HG02759 (cell line): ENCODE measurements at regions not wholly inside any gene's neighbourhood (a gene's known extent, or its start where the extent isn't known, plus 50 kb on each side); places are given as distances from the start of the nearest gene placed in this dataset.
"Not testable (repeated sequence)": the region's sequence is repeated elsewhere in the genome, so short reads cannot be mapped to it uniquely, and the experiment has no call there.

Experiments used
- ATAC-seq: cut with Tn5 transposase; IDR thresholded peaks from one replicate; pipeline ENCODE4 v1.9.1; 2021; ENCODE audit warnings: mild to moderate bottlenecking, moderate library complexity; ENCODE audit not compliant: unreplicated experiment

DNA sequence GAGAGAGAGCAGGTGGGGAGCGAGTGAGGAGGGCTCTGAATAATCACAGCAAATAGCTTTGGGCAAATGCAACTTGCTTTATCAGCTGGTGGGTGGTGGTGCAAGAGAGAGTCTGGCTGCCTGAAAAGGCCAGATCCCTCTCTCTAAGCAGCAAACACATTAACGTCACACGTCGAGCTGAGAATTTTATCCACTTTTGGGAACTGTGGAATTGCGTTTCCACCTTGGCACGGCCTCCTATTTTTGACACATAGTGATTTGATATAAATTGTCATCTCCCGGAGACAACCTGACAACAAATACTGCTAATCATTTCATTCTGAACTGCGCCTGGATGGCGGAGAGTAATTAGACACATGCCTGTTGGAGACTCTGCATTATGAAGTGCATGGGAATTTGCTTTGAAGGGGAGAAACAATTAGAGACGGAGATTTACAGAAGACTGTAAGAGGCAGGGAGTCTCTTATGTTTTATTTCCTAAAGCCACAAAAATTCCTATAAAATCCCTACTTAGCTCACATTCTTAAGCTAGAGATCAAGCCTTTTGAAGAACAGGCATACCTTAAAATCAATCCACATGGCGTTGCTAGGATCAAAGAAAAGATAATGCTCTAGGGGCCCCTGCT, 634.1 kb downstream of the TDRD15 start:
- ATAC-seq: no peak

DNA sequence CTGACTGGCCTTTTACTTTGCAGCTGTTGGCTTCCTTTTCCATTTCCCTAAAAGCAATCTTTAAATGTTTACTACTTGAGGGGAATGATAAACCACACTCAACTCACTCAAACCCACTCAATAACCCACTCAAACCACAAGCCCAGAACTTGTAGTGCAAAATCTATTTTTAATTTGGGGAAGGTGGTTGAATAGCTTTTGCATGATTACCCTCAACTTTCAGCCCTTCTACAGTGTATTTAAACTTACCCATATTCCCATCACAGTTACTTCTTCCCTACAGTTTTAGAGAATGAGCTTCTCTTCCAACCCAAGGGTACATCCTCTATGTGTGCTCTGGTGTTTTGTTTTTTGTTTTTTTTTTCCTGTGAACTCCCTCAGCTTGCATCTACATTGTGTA, 636.1 kb downstream of the TDRD15 start:
- no peak for ATAC-seq

DNA sequence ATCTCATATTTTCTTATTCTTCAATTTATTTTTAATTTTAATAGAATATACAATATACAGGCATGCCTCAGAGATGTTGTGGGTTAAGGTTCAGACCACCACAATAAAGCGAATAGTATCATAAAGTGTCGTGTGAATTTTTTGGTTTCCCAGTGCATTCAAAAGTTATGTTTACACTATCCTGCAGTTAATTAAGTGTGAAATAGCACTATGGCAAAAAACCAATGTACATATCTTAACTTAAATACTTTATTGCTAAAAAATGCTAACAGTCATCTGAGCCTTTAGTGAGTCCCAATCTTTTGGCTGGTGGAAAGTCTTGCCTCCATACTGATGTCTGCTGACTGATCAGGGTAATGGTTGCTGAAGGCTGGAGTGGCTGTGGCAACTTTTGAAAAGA, 637.6 kb downstream of the TDRD15 start:
- no peak for ATAC-seq

DNA sequence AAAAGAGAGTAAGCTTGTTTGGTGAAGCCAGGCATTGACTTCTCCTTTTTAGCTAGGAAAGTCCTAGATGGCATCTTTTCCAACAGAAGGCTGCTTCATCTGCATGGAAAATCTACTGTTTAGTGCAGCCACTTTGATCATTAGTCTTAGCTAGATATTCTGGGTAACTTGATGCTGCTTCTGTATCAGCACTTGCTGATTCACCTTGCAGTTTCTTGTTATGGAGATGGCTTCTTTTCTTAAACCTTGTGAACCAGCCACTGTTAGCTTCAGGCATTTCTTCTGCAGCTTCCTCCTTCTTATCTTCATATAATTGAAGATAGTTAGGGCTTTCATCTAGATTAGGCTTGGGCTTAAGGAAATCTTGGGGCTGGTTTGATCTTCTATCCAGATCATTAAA, 639.7 kb downstream of the TDRD15 start:
- ATAC-seq: no peak

DNA sequence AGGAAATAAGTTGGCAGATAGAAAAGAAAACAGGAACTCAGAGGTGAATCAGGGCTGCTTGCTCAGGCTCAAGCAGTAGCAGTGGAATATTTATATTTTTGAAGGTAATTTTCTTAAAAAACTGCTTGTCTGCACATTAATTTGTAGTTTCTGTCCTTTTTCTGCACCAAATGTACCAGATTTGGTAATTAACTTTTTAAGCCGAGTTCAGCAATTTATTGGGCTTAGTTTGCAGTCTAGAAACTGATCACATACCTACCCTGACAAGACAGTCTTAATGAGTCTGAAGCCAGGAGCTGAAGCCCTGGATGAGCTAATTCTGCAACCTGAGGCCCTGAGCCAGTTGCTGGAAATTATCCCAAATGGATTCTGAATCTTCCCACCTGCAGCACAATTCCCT, 647.0 kb downstream of the TDRD15 start:
- no peak for ATAC-seq

DNA sequence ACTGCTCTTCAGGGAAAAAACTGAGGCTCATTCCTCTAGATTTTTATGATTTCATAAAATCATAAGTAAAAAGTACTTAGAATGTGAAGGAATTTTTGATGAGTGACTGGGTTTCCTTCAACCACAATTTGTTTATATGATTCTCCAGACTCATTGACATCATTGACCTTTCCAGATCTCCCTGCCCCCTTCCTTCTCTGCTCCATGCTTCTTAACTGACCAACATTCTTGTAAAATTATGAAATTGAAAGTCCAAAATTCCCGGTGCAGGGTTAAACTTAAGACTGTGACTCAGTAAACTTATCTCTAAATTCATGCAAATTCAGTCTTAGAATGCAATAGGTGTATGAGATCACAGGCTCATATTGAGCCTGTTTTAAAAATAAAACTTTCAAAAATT, 648.9 kb downstream of the TDRD15 start:
- ATAC-seq: no peak

DNA sequence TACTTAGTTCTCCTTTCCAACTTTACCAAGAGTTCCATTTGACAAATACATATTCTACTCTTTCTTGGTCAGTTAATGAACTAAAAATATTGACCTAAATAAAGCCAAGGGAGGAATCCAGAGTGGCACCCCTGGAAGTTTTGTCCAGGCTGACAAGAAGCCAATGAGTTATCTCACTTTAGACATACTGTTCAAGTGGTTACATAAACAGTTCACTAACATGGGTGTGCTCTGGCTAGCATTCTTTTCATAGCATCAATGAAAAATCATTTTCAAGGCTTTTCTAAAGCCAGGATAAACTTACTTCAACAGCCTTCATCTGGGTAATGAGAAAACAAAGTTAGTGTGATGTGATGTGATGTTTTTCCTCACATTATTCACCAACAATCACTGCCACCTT, 649.4 kb downstream of the TDRD15 start:
- no peak for ATAC-seq

DNA sequence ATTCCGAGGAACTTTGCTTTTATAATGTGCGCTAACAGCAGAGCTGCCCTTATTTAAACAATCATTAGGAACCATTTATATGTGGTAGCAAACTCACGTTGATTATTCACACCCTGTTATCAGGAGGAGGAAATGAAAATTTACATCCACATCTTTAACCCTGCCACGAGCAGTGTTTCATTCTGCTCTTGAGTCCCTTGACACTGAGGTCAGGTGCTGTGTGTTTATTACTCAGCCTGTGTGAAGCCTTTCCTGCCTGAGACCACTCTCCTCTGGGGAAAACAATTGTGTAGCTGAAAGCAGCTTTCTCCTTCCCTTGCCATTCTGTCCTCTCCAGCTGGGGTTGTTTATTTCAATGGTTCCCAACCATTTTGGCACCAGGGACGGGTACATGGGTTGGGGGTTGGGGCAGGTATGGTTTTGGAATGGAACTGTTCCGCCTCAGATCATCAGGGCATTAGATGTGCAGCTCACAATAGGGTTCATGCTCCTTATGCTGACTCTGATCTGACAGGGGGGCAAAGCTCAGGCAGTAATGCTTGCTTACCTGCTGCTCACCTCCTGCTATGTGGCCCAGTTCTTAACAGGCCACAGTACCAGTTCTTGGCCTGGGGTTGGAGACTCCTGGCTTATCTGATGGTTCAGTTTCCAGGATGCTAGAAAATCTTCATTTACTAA, 651.1 kb downstream of the TDRD15 start:
- ATAC-seq: no peak

DNA sequence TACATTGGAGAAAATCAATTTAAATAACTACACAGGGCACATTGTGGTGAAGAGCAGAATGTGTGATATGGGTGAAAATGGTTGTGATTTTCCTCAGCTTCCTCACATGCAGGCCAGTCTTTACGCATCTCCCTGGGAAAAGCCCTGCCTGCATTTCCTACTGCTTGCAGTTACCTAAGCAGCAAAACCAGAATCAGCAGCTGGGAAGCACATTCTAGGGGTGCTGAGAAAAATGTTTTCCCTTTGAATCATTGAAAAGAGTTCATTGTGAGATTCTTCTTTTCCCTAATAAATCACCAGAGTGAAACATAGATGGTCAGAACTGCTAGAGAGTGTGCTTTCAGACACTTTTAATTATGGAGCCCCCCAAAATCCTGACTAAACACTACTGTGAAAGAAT, 656.0 kb downstream of the TDRD15 start:
- ATAC-seq: no peak

DNA sequence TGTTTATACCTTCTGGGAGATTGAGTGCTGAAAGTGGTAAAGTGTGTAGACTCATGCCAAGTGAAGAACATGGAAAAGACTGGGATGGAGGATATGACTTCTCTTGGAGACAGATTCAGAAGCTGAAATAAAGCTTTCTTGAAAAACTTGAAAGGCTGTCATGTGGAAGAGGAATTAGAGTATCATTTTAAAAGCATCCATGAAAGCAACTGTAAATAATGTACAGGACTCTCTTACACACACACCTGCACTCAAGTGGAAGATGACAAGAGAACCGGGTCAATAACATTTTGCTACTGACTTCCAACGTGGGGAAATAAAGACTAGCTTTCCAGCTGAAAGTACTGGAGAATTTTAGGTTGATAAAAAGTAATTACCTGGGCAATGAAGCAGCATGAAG, 658.2 kb downstream of the TDRD15 start:
- ATAC-seq: no peak

DNA sequence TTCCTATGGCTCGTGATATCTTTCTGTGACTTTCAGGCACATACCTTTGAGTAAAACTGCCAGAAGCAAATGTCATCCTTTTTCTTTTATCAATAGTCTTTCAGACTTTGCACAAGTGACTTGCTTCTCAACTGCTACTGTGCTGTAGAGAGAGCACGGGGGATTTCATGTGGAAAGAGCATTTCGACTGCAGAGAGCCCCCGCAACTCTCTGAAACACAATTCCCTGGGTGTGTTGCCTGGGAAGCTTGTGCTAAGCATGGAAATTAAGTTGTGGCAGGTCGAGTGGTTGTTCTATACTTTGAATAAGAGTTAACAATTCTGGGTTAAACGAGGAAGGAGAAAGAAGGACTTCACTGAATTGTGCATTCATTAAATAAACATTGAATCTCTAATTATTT, 659.1 kb downstream of the TDRD15 start:
- ATAC-seq: no peak

DNA sequence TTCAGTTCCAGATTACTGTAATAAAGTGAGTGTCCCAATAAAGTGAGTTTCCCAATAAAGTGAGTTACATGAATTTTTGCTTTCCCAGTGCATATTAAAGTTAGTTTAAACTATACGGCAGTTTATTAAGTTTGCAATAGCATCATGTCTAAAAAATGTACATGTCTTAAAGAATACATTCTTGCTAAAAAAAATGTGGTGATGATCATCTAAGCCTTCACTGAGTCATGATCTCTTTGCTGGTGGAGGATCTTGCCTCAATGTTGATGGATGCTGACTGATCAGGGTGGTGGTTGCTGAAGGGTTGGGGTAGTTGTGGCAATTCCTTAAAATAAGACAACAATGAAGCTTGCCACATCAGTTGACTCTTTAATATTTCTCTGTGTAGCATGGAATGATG, 664.2 kb downstream of the TDRD15 start:
- ATAC-seq: no peak

DNA sequence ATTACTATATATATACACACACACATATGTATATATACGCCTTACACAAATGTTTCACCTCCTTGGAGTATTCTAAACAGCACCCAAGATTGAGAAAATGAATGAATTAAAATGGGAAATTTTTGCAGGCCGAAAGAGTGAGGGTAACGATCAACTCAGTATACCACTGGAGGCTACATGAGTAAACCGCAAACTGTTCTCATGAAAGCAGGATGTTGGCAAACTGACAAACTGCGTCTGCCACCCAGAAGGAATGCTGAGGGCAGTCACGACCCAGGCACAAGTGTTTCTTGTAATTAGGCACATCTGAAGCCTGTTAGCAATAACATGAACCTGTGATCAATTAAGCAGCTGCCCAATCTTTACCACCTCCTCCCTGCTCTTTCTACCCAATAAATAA, 666.5 kb downstream of the TDRD15 start:
- ATAC-seq: not testable (repeated sequence)

DNA sequence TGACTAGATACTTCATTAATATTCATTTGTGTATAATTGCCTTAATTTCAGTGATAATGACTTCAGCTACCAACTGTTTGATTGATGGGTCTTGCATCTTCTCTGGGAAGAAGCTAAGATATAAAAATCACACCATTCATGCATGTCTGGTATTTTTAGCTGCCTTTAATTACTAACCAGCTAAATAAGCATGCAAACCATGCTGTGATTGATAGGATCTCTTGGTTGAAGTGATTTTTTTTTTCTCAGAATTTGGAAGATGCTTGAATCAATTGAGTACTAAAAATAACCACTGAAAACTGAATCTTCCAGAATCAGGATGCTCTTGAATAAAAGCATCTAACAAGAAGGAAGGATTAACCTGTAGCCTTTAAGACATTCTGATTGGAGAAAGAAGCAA, 668.8 kb downstream of the TDRD15 start:
- no peak for ATAC-seq

DNA sequence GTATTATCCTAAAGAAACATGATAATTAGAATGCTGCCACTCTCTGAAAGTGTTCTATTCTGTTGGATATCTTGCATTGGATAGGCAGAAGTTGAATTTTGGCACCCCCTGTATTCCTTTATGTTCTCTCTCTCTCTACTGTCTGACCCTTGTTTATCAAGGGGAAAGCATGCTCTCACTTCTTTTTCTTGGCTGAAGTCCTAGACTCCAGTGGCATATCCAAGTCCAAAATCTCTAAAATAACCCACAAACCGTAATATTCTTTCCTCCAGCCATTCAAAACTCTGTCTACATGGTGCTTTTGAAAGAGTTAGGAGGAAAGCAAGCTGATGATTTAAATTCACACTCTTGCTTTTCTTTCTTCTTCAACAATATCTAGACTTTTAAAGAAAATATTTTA, 669.7 kb downstream of the TDRD15 start:
- ATAC-seq: no peak

DNA sequence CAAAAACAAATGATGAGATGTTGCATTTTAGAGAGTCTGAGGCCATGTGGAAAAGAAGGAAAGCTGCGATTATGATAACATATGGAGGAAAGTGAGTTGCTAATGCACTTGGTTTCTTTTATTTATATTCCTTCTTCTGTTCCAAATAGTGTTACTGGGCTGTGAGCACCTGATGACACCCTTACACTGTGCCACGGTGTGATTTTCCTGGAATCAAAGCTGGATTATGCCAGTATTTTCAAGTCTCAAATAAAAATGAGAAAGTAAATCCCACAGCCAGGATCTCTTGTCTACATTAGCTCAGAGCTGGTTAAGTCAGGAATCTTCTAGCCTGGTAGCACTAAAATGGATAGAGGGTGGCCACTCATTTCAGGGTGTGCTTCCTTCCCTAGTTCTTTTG, 670.8 kb downstream of the TDRD15 start:
- no peak for ATAC-seq

DNA sequence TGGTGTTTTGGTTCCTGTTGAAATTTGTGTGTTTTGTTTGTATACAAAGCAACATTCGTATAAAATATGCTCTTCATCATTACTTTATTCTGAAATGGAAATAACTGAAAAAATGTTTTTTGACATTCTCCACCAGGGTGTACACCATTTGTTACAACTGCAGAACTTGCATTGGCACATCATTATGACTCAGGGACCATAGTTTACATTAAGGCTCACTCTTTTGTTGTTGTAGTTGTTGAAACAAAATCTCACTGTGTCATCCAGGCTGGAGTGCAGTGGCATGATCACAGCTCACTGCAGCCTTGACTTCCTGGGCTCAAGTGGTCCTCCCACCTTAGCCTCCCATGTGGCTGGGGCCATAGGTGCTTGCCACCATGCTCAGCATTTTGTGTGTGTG, 676.6 kb downstream of the TDRD15 start:
- ATAC-seq: no peak

DNA sequence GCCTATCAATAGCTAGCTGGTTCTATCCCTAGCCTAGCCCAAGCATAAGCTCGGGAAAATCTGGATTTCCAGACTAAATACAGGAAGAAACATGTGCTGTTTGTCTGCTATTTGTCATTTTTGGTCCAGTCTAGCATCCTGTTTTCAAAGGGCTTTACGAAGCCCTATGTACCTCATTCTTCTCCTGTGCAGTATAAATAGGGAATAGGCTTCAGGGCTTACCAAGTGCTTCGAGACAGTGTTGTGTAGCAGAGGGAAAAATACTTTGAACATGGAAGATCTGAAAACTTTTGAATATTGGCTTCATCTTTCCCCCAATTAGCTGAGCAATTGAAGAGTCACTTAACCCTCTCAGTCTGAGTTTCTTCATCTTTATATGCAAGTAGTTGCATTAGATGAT, 679.8 kb downstream of the TDRD15 start:
- ATAC-seq: no peak

DNA sequence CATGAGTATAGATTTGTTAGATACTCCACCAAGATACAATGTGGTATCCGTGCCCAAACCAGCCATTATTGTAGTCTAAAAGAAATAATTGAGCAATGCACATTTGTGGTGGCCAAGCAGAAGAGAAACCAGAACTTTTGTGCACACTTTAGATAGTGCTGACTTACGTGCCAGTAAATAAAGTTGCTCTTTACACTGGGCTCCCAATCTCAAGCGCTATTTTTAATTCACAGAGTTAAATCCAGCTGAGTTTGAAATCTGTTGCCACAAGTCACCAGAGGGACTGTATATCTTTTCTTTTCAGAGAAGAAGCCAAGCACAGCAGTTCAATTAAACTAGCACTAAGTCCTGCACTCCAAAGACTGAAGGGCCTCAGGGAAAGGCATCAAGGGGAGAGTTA, 680.4 kb downstream of the TDRD15 start:
- ATAC-seq: no peak

DNA sequence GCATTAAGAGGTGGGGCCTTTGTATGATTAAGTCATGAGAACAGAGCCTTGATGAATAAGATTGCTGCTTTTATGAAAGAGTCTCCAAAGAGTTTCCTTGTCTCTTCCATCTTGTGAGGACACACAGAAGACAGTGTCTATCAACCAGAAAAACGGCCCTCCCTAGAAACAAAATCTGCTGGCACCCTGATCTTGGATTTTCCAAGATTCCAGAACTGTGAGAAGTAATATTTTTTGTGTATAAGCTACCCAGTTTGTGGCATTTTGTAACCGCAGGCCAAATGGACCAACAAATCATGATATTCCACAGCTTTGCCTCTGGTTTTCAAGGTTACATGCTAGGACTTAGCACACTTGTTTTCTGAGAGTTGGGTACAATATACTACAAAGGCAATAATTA, 687.8 kb downstream of the TDRD15 start:
- ATAC-seq: no peak

DNA sequence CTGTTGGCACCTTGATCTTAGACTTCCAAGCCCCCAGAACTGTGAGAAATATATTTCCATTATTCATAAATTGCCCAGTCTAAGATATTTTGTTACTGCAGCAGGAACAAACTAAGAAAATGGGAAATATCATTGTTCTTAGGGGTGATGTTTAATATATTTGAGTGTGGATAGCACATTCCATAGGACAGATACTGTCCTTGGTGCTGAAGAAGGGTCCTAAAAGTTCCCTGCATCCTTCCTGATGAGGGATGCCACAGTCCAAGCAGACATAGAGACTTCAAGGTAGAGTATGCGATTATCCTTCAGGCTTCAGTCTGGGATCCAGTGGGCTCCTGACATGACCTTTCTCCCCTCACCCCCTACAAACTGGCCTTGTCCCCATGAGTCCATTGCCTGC, 689.0 kb downstream of the TDRD15 start:
- ATAC-seq: no peak

DNA sequence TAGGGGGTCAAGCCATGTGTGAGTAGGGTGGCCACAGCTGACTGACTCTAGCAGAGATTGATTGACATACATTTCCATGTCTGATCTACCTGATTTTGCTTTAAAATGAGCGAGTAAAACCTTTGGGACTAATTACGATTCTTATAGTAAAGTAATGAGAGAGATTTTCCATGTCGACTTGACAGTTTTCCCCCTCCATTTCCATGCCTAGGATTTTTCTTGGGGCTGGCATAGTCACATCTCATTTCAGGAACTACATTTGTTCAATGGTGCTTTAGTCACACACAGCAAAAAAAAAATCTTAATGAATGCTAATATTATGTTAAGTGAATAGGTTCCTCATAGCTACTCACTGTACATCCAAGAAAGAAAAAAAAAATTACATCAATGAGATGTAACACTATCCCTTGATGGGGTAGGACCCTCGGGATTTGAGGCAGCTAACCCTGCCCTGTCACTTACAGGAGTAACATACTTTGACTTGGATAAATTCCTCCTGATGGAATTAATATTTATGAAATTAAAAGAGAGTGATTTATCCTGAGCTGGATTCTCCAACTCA, 690.9 kb downstream of the TDRD15 start:
- ATAC-seq: no peak
